IMR-90 (cell line): ENCODE measurements at regions not wholly inside any gene's neighbourhood (a gene's known extent, or its start where the extent isn't known, plus 50 kb on each side); places are given as distances from the start of the nearest gene placed in this dataset.

Experiments
- ATAC-seq: fragments of 200-7000 bp; cut with Tn5 transposase; 2 replicates; pipeline ENCODE4 v1.9.1; 2020; ENCODE audit warnings: low read depth, mild to moderate bottlenecking, moderate library complexity
- BruUV-seq: library from RNA; stranded (reverse); fragments of 400-500 nt; replicated peaks from 2 replicates; lab custom pipeline; 2021; lab: Mats Ljungman, UMichigan
- CTCF ChIA-PET: fragments of 300-600 bp; formaldehyde crosslinking; extraction: SDS; loops from one replicate; lab custom pipeline; 2021; ENCODE audit warnings: antibody characterized with exemption; lab: Yijun Ruan, JAX
- POLR2A ChIA-PET: fragments of 300-600 bp; sonication (Branson Sonifier 250); formaldehyde crosslinking; loops from one replicate; lab custom pipeline; 2022; ENCODE audit warnings: antibody characterized with exemption; ENCODE audit not compliant: unreplicated experiment; lab: Charles Lee
- DNase-seq: peaks from one replicate; pipeline ENCODE4 v3.0.0; 2013
- H2AFZ ChIP-seq: replicated peaks from 2 replicates; pipeline ENCODE3; 2013; ENCODE audit warnings: low read length, mild to moderate bottlenecking; ENCODE audit not compliant: poor library complexity
- H2AK5ac ChIP-seq: 2 replicates; pipeline ENCODE4 v1.6.1; 2013; ENCODE audit warnings: low read depth, low read length, inconsistent platforms
- H2AK9ac ChIP-seq: replicated peaks from 2 replicates; pipeline ENCODE3; 2013; ENCODE audit warnings: mild to moderate bottlenecking, low read depth, low read length, moderate library complexity; ENCODE audit not compliant: poor library complexity
- H2BK120ac ChIP-seq: 2 replicates; pipeline ENCODE4 v1.6.1; 2013; ENCODE audit warnings: low read depth, low read length, inconsistent platforms
- H2BK15ac ChIP-seq: 3 replicates; pipeline ENCODE4 v1.6.1; 2013; ENCODE audit warnings: low read depth, low read length, inconsistent platforms
- H2BK20ac ChIP-seq: 2 replicates; pipeline ENCODE4 v1.6.1; 2013; ENCODE audit warnings: low read depth, mild to moderate bottlenecking, inconsistent platforms, low read length, moderate library complexity
- H2BK5ac ChIP-seq: 2 replicates; pipeline ENCODE4 v1.6.1; 2013; ENCODE audit warnings: mild to moderate bottlenecking, low read depth, low read length, inconsistent platforms; ENCODE audit not compliant: poor library complexity, severe bottlenecking
- H3K14ac ChIP-seq: replicated peaks from 2 replicates; pipeline ENCODE4 v1.6.1; 2013; ENCODE audit warnings: low read depth, low read length, inconsistent platforms
- H3K18ac ChIP-seq: 2 replicates; pipeline ENCODE4 v1.6.1; 2013; ENCODE audit warnings: low read depth, low read length, control low read depth
- H3K23ac ChIP-seq: 2 replicates; pipeline ENCODE4 v1.6.1; 2013; ENCODE audit warnings: low read depth, low read length, inconsistent platforms
- H3K27ac ChIP-seq: 2 replicates; pipeline ENCODE4 v1.5.1; 2013; ENCODE audit warnings: mild to moderate bottlenecking, control low read depth, low read length; ENCODE audit not compliant: insufficient read depth
- H3K27me3 ChIP-seq: 2 replicates; pipeline ENCODE4 v1.6.1; 2013; ENCODE audit warnings: low read length; ENCODE audit not compliant: control insufficient read depth, insufficient read depth
- H3K36me3 ChIP-seq: 2 replicates; pipeline ENCODE4 v1.6.1; 2013; ENCODE audit warnings: low read length, mixed read lengths; ENCODE audit not compliant: control insufficient read depth, insufficient read depth
- H3K4ac ChIP-seq: 2 replicates; pipeline ENCODE4 v1.6.1; 2013; ENCODE audit warnings: low read depth, low read length, inconsistent platforms
- H3K4me1 ChIP-seq: 2 replicates; pipeline ENCODE4 v1.6.1; 2013; ENCODE audit warnings: low read length, mixed read lengths; ENCODE audit not compliant: control insufficient read depth, insufficient read depth
- H3K4me2 ChIP-seq: 2 replicates; pipeline ENCODE4 v1.6.1; 2013; ENCODE audit warnings: low read depth, mild to moderate bottlenecking, control low read depth, low read length, moderate library complexity
- H3K4me3 ChIP-seq: 2 replicates; pipeline ENCODE4 v1.5.1; 2013; ENCODE audit warnings: low read depth, mild to moderate bottlenecking, control low read depth, low read length, moderate library complexity; ENCODE audit not compliant: insufficient read depth
- H3K56ac ChIP-seq: 2 replicates; pipeline ENCODE4 v1.6.1; 2013; ENCODE audit warnings: low read length, inconsistent platforms; ENCODE audit not compliant: insufficient read depth; ENCODE audit errors: extremely low read depth
- H3K79me1 ChIP-seq, 2 experiments: 2 replicates each; pipeline ENCODE4 v1.6.1; 2013; ENCODE audit warnings: low read length in 2 of 2, inconsistent platforms in 1 of 2, low read depth in 1 of 2
- H3K9ac ChIP-seq: 2 replicates; pipeline ENCODE4 v1.6.1; 2013; ENCODE audit warnings: low read depth, low read length, control low read depth
- H3K9me1 ChIP-seq: 2 replicates; pipeline ENCODE4 v1.6.1; 2013; ENCODE audit warnings: low read length, inconsistent platforms; ENCODE audit not compliant: insufficient read depth
- H3K9me3 ChIP-seq: 2 replicates; pipeline ENCODE4 v1.6.1; 2013; ENCODE audit warnings: low read length; ENCODE audit not compliant: control insufficient read depth, insufficient read depth
- H4K20me1 ChIP-seq: 2 replicates; pipeline ENCODE4 v1.6.1; 2013; ENCODE audit warnings: low read length, inconsistent platforms; ENCODE audit not compliant: insufficient read depth
- H4K5ac ChIP-seq: 2 replicates; pipeline ENCODE4 v1.6.1; 2013; ENCODE audit warnings: mild to moderate bottlenecking, low read depth, low read length, control low read depth
- H4K8ac ChIP-seq, 2 experiments: 2 replicates each; pipeline ENCODE4 v1.6.1; 2013; ENCODE audit warnings: low read depth in 2 of 2, low read length in 2 of 2, control low read depth in 1 of 2, inconsistent platforms in 1 of 2
- H4K91ac ChIP-seq: 2 replicates; pipeline ENCODE4 v1.6.1; 2013; ENCODE audit warnings: low read depth, low read length, inconsistent platforms; ENCODE audit not compliant: insufficient read depth
- BHLHE40 ChIP-seq: fragments of 150-350 bp; IDR thresholded peaks from 2 replicates; pipeline ENCODE4 v1.6.1; 2016; ENCODE audit warnings: mild to moderate bottlenecking, low read depth, low read length
- CEBPB ChIP-seq: IDR thresholded peaks from 2 replicates; pipeline ENCODE4 v1.6.1; 2012; ENCODE audit warnings: low read depth, low read length, improper control_type of control experiment
- CHD1 ChIP-seq: IDR thresholded peaks from 2 replicates; pipeline ENCODE4 v1.6.1; 2012; ENCODE audit warnings: low read depth, low read length, improper control_type of control experiment
- CTCF ChIP-seq: conservative IDR thresholded peaks from 2 replicates; pipeline ENCODE4 v1.5.1; 2012; ENCODE audit warnings: mild to moderate bottlenecking, low read depth, low read length, improper control_type of control experiment
- FOS ChIP-seq: fragments of 150-350 bp; IDR thresholded peaks from 2 replicates; pipeline ENCODE4 v1.6.1; 2016; ENCODE audit warnings: low read depth, low read length
- MAFK ChIP-seq: IDR thresholded peaks from 2 replicates; pipeline ENCODE4 v1.6.1; 2012; ENCODE audit warnings: low read depth, low read length, improper control_type of control experiment
- MAZ ChIP-seq: IDR thresholded peaks from 2 replicates; pipeline ENCODE4 v1.6.1; 2012; ENCODE audit warnings: low read depth, mild to moderate bottlenecking, low read length, improper control_type of control experiment, moderate library complexity, borderline replicate concordance
- MXI1 ChIP-seq: IDR thresholded peaks from 2 replicates; pipeline ENCODE4 v1.6.1; 2012; ENCODE audit warnings: low read depth, mild to moderate bottlenecking, low read length, moderate library complexity, borderline replicate concordance
- NFE2L2 ChIP-seq: fragments of 150-350 bp; IDR thresholded peaks from 2 replicates; pipeline ENCODE4 v1.6.1; 2016; ENCODE audit warnings: low read depth, mild to moderate bottlenecking, low read length
- POLR2A ChIP-seq: IDR thresholded peaks from 2 replicates; pipeline ENCODE4 v1.6.1; 2012; ENCODE audit warnings: mild to moderate bottlenecking, low read depth, low read length
- RAD21 ChIP-seq: IDR thresholded peaks from 2 replicates; pipeline ENCODE4 v1.6.1; 2012; ENCODE audit warnings: low read length, improper control_type of control experiment
- RCOR1 ChIP-seq: IDR thresholded peaks from 2 replicates; pipeline ENCODE4 v1.6.1; 2012; ENCODE audit warnings: mild to moderate bottlenecking, low read length, improper control_type of control experiment; ENCODE audit not compliant: insufficient replicate concordance
- RFX5 ChIP-seq: IDR thresholded peaks from 2 replicates; pipeline ENCODE4 v1.8.0; 2012; ENCODE audit warnings: low read depth, mild to moderate bottlenecking, low read length, moderate library complexity
- SMC3 ChIP-seq: fragments of 150-350 bp; IDR thresholded peaks from 2 replicates; pipeline ENCODE4 v1.6.1; 2016; ENCODE audit warnings: low read depth, mild to moderate bottlenecking, antibody characterized with exemption, low read length, moderate library complexity
- USF2 ChIP-seq: fragments of 150-350 bp; IDR thresholded peaks from 2 replicates; pipeline ENCODE4 v1.6.1; 2017; ENCODE audit warnings: mild to moderate bottlenecking, antibody characterized with exemption, low read length, low read depth
- dilution Hi-C: fragments of 300-500 bp; cut with HindIII; formaldehyde crosslinking; loops from one replicate; pipeline ENCODE4 v1.14.3; 2018; ENCODE audit warnings: low sequenced_read_pairs; ENCODE audit not compliant: unreplicated experiment
- in situ Hi-C: fragments of 300-500 bp; cut with MboI; formaldehyde crosslinking; loops from 3 replicates; pipeline ENCODE4 v1.14.3; 2019; ENCODE audit warnings: low sequenced_read_pairs, inconsistent platforms, mixed read lengths
- intact Hi-C: fragments of 100-400 bp; cut with micrococcal nuclease; formaldehyde crosslinking; loops from 2 replicates; pipeline ENCODE4 v1.10.0; 2022
- TF ChIP-seq, protein P1 (sequence below): fragments of 150-350 bp; IDR thresholded peaks from 2 replicates; pipeline ENCODE4 v1.6.1; 2016; ENCODE audit warnings: low read depth, mild to moderate bottlenecking, low read length, moderate library complexity, borderline replicate concordance

GRCh38 chrX:96382018-96382417 is 302.6 kb upstream of the DIAPH2 start:
- no peak overlapping the region for H2AK9ac ChIP-seq
- no peak overlapping the region for H2BK120ac ChIP-seq
- POLR2A ChIA-PET, result no interaction called here
- peaks cover 2% of the 10 kb centered on the region; the same call in 1 of the 2 replicates for H3K4me1 ChIP-seq
- H2BK5ac ChIP-seq, result no peak overlapping the region
- intact Hi-C loops, result no loop called here
- no peaks in the 10 kb centered on the region for H3K27me3 ChIP-seq
- BruUV-seq, result no TSS peak
- no peak overlapping the region for H3K56ac ChIP-seq
- H3K14ac ChIP-seq, result no peak overlapping the region
- no peak overlapping the region for H2AFZ ChIP-seq
- ATAC-seq (no peak), DNase-seq (no peak)
- no peaks in the 10 kb centered on the region for H3K9me3 ChIP-seq
- no peaks in the 10 kb centered on the region for H3K9me1 ChIP-seq
- H4K8ac ChIP-seq, result no peak overlapping the region
- H2AK5ac ChIP-seq, result no peak overlapping the region
- H3K79me1 ChIP-seq, result no peaks in the 10 kb centered on the region
- H2BK15ac ChIP-seq, result no peak overlapping the region
- no peaks in the 10 kb centered on the region for H4K20me1 ChIP-seq
- no peak overlapping the region for H3K27ac ChIP-seq
- H4K91ac ChIP-seq, result no peak overlapping the region
- H3K9ac ChIP-seq, result no peak overlapping the region
- no peaks in the 10 kb centered on the region for H3K36me3 ChIP-seq
- TF ChIP-seq SMC3 (no peak), CTCF (no peak), RCOR1 (no peak), RFX5 (no peak), NFE2L2 (no peak), BHLHE40 (no peak), MXI1 (no peak), CEBPB (no peak), MAFK (no peak), RAD21 (no peak), POLR2A (no peak), FOS (no peak), USF2 (no peak), MAZ (no peak), CHD1 (no peak)
- TF ChIP-seq, protein P1, sequence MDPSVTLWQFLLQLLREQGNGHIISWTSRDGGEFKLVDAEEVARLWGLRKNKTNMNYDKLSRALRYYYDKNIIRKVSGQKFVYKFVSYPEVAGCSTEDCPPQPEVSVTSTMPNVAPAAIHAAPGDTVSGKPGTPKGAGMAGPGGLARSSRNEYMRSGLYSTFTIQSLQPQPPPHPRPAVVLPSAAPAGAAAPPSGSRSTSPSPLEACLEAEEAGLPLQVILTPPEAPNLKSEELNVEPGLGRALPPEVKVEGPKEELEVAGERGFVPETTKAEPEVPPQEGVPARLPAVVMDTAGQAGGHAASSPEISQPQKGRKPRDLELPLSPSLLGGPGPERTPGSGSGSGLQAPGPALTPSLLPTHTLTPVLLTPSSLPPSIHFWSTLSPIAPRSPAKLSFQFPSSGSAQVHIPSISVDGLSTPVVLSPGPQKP, result no peak
- in situ Hi-C loops, result no loop called here
- dilution Hi-C loops, result no loop called here
- H3K18ac ChIP-seq, result no peak overlapping the region
- no peak overlapping the region for H4K5ac ChIP-seq
- no peak overlapping the region for H3K4ac ChIP-seq
- no peak overlapping the region for H2BK20ac ChIP-seq
- CTCF ChIA-PET, result interaction anchor here (0.6 kb wide), 1 partner anchor 1184 kb away, joined by 3 read pairs; no protein-coding TSS in a partner anchor
- H3K4me2 ChIP-seq, result no peak overlapping the region
- no peak overlapping the region for H3K4me3 ChIP-seq
- no peak overlapping the region for H3K23ac ChIP-seq
